ENCODE measurements at regions not wholly inside any gene's neighbourhood (a gene's known extent, or its start where the extent isn't known, plus 50 kb on each side); places are given as distances from the start of the nearest gene placed in this dataset.

- no peak for ATAC-seq
Observed at GRCh38 chr2:5304640-5305039, 387.5 kb upstream of the SOX11 start.

- ATAC-seq: no peak
Observed at GRCh38 chr2:5315041-5315440, 377.1 kb upstream of the SOX11 start.

- no peak for ATAC-seq
Observed at GRCh38 chr2:5315512-5315911, 376.7 kb upstream of the SOX11 start.

- no peak for ATAC-seq
Observed at GRCh38 chr2:5316001-5316490, 376.1 kb upstream of the SOX11 start.

- ATAC-seq: no peak
Observed at GRCh38 chr2:5319493-5319892, 372.7 kb upstream of the SOX11 start.

GRCh38 chr2:5322396-5322795 lies 369.8 kb upstream of the SOX11 start:
- no peak for ATAC-seq

GRCh38 chr2:5325523-5325922 lies 366.7 kb upstream of the SOX11 start:
- no peak for ATAC-seq

- ATAC-seq: no peak
Observed at GRCh38 chr2:5328826-5329225, 363.4 kb upstream of the SOX11 start.

- ATAC-seq: no peak
Observed at GRCh38 chr2:5329763-5330162, 362.4 kb upstream of the SOX11 start.

- ATAC-seq: no peak
Observed at GRCh38 chr2:5330961-5331360, 361.2 kb upstream of the SOX11 start.

- no peak for ATAC-seq
Observed at GRCh38 chr2:5332925-5333324, 359.3 kb upstream of the SOX11 start.

- ATAC-seq: no peak
Observed at GRCh38 chr2:5339473-5339872, 352.7 kb upstream of the SOX11 start.

GRCh38 chr2:5343785-5344335 lies 348.3 kb upstream of the SOX11 start:
- ATAC-seq: no peak

- no peak for ATAC-seq
Observed at GRCh38 chr2:5352286-5352685, 339.9 kb upstream of the SOX11 start.

GRCh38 chr2:5353565-5353964 lies 338.6 kb upstream of the SOX11 start:
- ATAC-seq: no peak

- no peak for ATAC-seq
Observed at GRCh38 chr2:5359397-5359796, 332.8 kb upstream of the SOX11 start.

- ATAC-seq: no peak
Observed at GRCh38 chr2:5360081-5360480, 332.1 kb upstream of the SOX11 start.

- ATAC-seq: no peak
Observed at GRCh38 chr2:5364361-5364760, 327.8 kb upstream of the SOX11 start.

GRCh38 chr2:5365871-5366461 lies 326.2 kb upstream of the SOX11 start:
- ATAC-seq: no peak

- ATAC-seq: no peak
Observed at GRCh38 chr2:5367321-5367720, 324.9 kb upstream of the SOX11 start.

- no peak for ATAC-seq
Observed at GRCh38 chr2:5368263-5368662, 323.9 kb upstream of the SOX11 start.

- ATAC-seq: no peak
Observed at GRCh38 chr2:5369510-5369909, 322.7 kb upstream of the SOX11 start.

GRCh38 chr2:5370158-5370557 lies 322.0 kb upstream of the SOX11 start:
- no peak for ATAC-seq

GRCh38 chr2:5372141-5372540 lies 320.0 kb upstream of the SOX11 start:
- ATAC-seq: no peak

GRCh38 chr2:5373200-5373599 lies 319.0 kb upstream of the SOX11 start:
- ATAC-seq: no peak

Measured in activated CD4-positive, CD25-positive, alpha-beta regulatory T cell treated with anti-CD3 and anti-CD28 coated beads, Interleukin-2, amount 50 U/mL, for 24 hours (primary cell).